ENCODE measurements at regions not wholly inside any gene's neighbourhood (a gene's known extent, or its start where the extent isn't known, plus 50 kb on each side); places are given as distances from the start of the nearest gene placed in this dataset.

GRCh38 chr10:81600185-81600584, 274.8 kb upstream of the NRG3 start:
- TF ChIP-seq CTCF (IDR thresholded peaks at IDR 0.05) (no peak), EP300 (IDR thresholded peaks at IDR 0.05) (no peak)
